ENCODE measurements at regions not wholly inside any gene's neighbourhood (a gene's known extent, or its start where the extent isn't known, plus 50 kb on each side); places are given as distances from the start of the nearest gene placed in this dataset.

GRCh38 chr4:175453456-175453855 is 358.6 kb downstream of the GPM6A start:
- TF ChIP-seq CTCF (conservative IDR thresholded peaks at IDR 0.05 in 1 of 2, IDR thresholded peaks at IDR 0.05 in 1 of 2; ENCODE audit: extremely low read depth in 1 of 2, insufficient read depth in 1 of 2, low read depth in 1 of 2, low read length in 2 of 2) (no peak), EZH2 (IDR thresholded peaks at IDR 0.05; ENCODE audit: borderline replicate concordance, low read length) (no peak)
